GM12864 (cell line): ENCODE measurements at regions not wholly inside any gene's neighbourhood (a gene's known extent, or its start where the extent isn't known, plus 50 kb on each side); places are given as distances from the start of the nearest gene placed in this dataset.

Experiments
- DNase-seq: peaks from one replicate; pipeline ENCODE4 v3.0.0-alpha.2; 2011; ENCODE audit warnings: low read depth
- H3K4me3 ChIP-seq: 2 replicates; pipeline ENCODE4 v1.5.1; 2011; ENCODE audit warnings: mild to moderate bottlenecking, low read depth, low read length, control low read depth
- TF ChIP-seq, protein P1 (sequence below): IDR thresholded peaks from 2 replicates; pipeline ENCODE4 v1.5.1; 2011; ENCODE audit warnings: low read depth, mild to moderate bottlenecking, moderate library complexity, low read length, control low read depth, inconsistent platforms; ENCODE audit errors: missing control alignments

DNA sequence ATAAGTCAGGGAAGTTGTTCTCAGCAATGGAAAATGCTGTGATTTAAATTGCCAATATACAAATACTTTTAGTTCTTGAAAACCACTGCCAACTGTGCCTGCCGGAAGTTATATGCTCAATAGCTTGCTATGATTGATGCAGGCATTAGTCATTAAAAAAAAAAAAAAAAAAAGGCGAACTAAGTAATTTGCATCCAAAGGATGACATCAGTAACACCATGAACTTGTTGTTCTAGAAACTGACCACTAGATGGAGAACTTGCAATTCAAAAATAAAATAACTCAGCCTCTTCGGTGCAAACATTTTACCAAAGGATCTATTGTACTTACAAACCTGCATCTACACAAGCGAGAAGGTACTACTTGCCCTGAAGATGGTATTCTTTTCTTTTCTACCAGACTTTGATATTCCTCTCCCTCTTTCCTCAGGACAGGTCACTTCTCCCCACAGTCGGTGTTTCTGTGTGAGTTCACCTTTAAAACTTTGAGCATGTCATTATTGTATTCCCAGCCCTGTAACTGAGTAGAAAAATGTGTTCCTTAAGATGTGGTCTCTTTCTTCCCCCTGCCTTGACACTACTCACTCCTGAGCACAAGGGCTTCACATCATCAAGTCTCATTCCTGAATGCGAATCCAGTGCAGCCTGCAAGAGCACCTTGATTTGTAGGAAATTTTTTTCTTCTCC lies 115.0 kb upstream of the VEPH1 start:
- TF ChIP-seq, protein P1, sequence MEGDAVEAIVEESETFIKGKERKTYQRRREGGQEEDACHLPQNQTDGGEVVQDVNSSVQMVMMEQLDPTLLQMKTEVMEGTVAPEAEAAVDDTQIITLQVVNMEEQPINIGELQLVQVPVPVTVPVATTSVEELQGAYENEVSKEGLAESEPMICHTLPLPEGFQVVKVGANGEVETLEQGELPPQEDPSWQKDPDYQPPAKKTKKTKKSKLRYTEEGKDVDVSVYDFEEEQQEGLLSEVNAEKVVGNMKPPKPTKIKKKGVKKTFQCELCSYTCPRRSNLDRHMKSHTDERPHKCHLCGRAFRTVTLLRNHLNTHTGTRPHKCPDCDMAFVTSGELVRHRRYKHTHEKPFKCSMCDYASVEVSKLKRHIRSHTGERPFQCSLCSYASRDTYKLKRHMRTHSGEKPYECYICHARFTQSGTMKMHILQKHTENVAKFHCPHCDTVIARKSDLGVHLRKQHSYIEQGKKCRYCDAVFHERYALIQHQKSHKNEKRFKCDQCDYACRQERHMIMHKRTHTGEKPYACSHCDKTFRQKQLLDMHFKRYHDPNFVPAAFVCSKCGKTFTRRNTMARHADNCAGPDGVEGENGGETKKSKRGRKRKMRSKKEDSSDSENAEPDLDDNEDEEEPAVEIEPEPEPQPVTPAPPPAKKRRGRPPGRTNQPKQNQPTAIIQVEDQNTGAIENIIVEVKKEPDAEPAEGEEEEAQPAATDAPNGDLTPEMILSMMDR, result peak; percentile 61
- no peak overlapping the region for H3K4me3 ChIP-seq
- DNase-seq, result peak; percentile 21

- H3K4me3 ChIP-seq, result no peak overlapping the region
- TF ChIP-seq, protein P1, result no peak
Observed at GRCh38 chr3:157614896-157615295, 111.7 kb upstream of the VEPH1 start.

GRCh38 chr3:157611536-157612076 lies 108.4 kb upstream of the VEPH1 start:
- no peak for DNase-seq
- TF ChIP-seq, protein P1, result no peak
- H3K4me3 ChIP-seq, result no peak overlapping the region

More at GRCh38 chr3:157614896-157615295, 111.7 kb upstream of the VEPH1 start:
- no peak for DNase-seq

DNA sequence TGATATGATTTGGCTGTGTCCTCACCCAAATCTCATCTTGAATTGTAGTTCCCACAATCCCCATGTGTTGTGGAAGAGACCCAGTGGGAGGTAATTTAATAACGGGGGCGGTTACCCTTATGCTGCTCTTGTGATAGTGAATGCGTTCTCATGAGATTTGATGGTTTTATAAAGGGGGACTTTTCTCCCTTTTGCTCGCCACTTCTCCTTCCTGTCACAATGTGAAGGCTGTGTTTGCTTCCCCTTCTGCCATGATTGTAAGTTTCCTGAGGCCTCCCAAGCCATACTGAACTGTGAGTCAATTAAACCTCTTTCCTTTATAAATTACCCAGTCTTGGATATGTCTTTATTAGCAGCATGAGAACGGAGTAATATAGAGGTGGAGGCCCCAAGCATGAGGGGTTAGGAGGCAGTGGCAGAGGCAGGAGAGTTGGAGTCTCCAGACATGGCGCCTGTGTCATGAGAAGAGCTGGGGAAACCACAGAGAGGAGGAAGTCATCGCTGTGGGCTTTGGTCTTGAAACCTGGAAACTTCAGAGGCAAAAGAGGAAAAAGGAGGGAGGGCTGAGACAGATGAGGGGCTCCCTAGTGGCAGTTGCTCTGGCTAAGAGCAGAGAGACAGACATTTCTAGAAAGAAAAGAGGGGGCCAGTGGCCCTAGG lies 107.8 kb upstream of the VEPH1 start:
- TF ChIP-seq, protein P1, result no peak
- H3K4me3 ChIP-seq, result no peak overlapping the region
- no peak for DNase-seq

DNA sequence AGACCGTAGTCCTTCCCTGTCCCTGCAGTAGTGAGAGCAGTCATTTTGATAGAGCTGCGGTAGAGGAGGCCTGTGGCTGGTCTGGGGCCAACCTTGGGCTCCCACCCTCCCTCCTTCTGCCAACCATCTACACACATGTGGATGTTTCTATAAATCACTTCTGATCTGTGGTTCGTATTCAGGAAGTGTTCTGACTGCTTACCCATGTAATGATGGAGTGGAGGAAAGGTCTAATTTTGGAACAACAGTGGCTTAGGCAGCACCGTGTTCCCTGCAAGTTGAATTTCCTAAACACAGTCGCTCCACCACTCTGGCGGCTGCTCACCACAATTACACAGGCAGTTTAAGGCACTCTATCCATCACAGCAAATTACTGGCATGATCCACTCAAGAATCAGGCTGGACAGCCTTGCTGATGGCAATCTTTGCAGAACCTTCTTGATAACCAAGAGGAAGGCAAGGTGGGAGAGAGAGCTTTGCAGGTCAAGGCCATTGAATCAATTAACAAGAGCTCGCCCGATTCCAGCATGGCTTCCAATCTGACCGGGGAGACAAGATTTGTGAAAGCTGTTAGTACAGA lies 104.7 kb upstream of the VEPH1 start:
- TF ChIP-seq, protein P1, result no peak
- DNase-seq, result no peak
- H3K4me3 ChIP-seq, result no peak overlapping the region

DNA sequence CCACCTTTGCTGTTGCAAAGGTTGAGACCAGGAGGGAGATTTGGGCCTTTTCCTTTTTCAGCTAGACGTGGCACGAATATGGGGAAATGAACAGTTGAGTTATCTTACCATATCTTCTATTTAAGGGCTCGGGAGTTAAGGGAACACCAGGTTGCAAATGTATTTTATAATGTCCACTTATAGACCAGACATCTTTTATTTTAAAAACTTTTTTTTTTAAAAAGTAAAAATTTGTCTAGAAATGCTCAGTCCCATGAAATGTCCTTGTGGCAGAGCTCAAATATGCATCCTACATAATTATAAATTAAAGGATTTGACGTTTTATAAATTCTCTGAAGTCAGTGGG lies 103.6 kb upstream of the VEPH1 start:
- no peak for DNase-seq
- H3K4me3 ChIP-seq, result no peak overlapping the region
- TF ChIP-seq, protein P1, result no peak
